ENCODE measurements at regions not wholly inside any gene's neighbourhood (a gene's known extent, or its start where the extent isn't known, plus 50 kb on each side); places are given as distances from the start of the nearest gene placed in this dataset.

GRCh38 chr21:25421321-25422028 is 185.8 kb downstream of the MRPL39 start:
- DNase-seq = peak in 2 of 3 experiments; percentile 13 to 48

- DNase-seq = no peak
Measured at GRCh38 chr21:25420831-25421230, 186.4 kb downstream of the MRPL39 start.

DNA sequence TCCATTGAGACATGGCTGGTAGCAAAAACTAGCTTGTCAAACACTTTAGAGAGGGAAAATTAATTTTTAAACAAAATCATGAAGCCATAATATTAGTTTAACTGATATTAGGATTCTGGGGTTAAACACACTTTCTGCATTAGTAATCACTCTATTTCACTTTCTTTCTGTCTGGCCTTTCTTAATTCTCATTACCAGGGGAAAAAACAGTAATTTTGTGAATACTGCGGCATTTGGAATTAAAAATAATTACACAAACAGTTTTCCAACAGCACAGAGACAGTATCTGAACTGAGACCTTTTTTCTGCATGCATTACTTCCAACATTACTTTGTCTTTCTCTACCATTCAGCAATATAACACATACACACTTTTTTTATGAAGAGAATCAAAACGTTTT is 190.6 kb downstream of the MRPL39 start:
- DNase-seq = no peak

DNA sequence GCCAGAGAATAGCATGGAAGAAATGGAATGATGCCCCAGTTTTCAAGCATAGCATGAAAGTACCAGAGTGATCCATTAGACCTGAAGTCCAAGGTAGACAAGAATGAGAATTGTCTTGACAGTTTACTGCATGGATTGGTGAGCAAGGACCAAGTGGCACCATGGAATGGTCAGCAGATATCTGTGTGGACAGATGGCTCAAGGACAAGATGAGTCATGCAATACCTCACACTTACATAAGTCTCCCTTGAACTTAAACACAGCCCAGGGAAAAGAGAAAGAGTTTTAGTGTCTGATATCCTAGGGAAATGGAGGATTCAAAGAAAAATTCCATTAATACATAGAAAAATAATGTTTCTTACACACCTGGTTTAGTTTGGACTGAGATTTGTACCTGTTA is 195.2 kb downstream of the MRPL39 start:
- DNase-seq = no peak

GRCh38 chr21:25409978-25410377 is 197.3 kb downstream of the MRPL39 start:
- no peak for DNase-seq

- no peak for DNase-seq
Measured at GRCh38 chr21:25408666-25409065, 198.6 kb downstream of the MRPL39 start.

- no peak for DNase-seq
Measured at GRCh38 chr21:25406887-25407579, 200.2 kb downstream of the MRPL39 start.

GRCh38 chr21:25405984-25406383 is 201.3 kb downstream of the MRPL39 start:
- no peak for DNase-seq

- DNase-seq = no peak
Measured at GRCh38 chr21:25402134-25402961, 204.9 kb downstream of the MRPL39 start.

DNA sequence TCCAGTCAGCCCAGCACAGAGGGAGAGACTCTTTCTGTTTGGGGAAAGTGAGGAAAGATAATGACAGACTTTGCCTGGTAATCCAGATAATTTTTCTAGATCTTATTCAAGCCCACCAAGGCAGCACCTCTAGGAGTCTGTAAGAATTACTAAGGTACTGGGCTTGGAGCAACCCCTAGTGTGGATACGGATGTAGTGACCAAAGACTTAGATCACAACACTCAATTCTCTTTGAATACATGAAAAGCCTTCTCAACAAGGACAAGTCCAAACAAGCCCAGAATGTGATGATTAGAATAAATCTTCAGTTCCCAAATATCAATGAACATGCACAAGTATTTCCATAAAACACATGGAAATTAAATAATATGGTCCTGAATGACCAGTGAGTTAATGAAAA is 206.9 kb downstream of the MRPL39 start:
- no peak for DNase-seq

GRCh38 chr21:25398630-25399029 is 208.7 kb downstream of the MRPL39 start:
- DNase-seq = no peak

DNA sequence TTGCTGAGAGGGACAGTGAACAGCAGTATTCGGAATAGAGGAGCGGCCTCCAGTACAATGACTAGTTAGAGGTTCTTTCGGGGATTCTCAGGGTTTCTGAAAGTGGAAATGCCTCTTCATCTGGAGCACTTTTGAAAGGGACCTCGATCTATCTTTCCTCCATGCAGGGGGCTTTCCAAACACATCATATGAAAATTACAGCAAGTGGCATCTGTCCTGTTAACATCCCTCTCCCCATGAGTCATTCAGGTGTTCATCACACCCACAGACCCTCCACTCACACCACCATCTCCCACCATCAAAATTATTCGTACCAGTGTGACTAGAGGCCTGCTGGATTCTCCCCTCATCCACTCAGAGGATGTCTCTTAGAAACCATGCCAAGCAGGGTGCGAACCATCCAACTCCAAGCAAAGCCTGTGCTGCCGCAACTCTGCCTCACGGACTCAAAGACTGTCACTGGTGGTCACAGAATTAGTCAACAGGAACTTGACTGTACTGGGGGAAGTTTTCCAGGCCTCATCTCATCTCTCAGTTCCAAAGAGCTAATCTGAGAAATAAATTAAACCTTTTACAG is 211.1 kb downstream of the MRPL39 start:
- no peak for DNase-seq

GRCh38 chr21:25391777-25392176 is 215.5 kb downstream of the MRPL39 start:
- no peak for DNase-seq

DNA sequence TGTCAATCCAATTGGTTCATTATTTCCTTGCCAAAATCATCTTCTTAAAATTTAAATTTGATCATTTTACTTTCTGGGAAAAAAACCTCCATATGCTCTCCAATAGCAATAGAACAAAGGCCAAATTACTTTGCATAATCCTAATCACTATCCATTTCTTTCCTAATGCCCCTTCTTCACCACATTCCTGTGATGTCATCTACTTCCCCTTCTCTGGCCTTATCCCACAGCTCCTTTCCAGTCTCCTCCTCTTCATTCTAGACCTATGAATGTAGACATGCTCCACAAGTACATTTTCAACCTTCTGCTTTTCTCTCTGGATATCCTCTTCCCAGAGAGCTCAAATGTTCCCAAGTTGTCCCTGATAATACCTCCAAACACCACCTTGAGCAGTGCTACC is 216.6 kb downstream of the MRPL39 start:
- no peak for DNase-seq

- no peak for DNase-seq
Measured at GRCh38 chr21:25387665-25388064, 219.6 kb downstream of the MRPL39 start.

DNA sequence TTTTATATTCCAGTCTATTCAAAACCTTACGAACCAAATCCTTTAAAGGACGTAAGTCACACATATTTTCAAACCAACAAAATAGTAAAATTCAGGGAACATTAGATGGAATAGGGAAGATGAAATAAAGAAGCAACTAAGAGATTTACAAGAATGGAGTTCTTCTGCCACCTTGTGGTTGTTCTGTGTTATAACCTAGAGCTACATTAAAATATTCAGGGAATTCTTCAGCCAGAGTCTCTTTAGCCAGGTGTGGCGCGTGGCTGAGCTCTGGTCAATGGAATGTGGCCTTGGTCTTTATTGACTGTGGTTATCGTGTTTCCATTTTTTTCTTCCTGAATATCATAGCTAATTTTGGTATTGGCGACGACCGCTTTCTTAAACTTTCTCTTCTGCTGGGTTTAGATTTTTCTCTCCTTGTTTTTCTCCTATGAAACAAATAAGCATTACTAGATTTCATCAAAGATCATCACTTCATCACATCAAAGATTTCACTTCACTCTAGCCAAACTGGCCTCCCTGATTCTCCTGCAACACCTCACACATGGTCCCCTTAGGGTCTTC is 221.3 kb downstream of the MRPL39 start:
- DNase-seq = peak; percentile 47 to 90 (median 54)

GRCh38 chr21:25385341-25385740 is 221.9 kb downstream of the MRPL39 start:
- DNase-seq = no peak

DNA sequence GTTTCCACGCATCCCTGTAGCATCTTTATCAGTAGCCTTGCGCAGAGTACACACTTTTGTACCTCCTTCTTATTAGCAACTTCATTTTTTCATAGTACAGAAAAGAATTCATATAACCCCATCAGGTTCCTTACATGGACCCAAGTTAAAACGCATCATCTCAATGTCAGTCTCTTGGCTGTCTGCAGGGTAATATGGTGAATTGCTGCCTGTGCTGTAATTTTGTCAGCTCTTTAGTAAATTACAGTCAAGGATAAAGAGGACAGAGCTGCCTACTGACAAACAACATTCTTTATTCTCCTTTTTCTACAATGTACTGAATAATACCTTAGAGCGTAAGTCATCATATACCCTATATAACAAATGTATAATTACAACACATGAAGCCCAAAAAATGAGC is 222.5 kb downstream of the MRPL39 start:
- peak in 1 of 3 experiments; percentile 34 for DNase-seq

DNA sequence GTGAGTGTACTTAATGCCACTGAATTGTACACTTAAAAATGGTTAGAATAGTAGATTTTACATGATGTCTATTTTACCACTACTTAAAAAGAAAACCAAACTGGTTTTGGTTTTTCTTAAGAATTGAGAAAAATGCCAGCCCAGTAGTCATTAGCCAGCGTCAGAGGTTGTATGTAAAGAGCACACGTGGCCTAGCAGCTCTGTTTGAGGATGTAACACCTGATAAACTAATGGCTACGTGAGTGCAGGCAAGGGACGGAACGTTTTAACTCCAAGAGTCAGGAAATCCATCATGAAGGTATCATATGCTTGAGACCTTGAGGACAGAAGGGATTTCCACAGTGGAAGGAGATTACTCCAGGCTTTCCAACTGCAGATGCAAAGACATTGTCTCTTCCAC is 223.7 kb downstream of the MRPL39 start:
- no peak for DNase-seq

DNA sequence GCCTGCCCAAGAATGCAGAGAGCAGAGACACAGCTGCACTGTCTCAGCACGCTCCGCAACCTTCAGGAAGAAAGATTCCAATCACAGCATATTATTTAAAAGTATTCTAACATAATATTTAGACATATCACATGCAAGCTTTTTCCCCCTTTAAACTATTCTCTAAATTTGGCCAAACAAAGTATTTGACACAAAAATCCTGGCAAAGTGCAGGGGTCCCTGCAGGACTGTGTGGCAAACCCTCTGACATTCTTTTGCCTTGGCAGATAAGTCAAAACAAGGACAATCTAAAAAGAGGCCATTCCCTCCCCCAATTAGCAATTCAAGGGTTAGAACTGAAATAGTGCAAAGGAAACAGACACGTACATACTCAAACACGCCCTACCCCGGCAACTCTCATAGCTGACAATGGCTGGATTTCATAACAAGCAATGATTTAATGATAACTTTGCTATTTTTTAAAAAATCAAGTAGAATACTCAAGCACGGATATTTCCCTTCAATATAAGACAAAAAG is 225.3 kb downstream of the MRPL39 start:
- no peak for DNase-seq

DNA sequence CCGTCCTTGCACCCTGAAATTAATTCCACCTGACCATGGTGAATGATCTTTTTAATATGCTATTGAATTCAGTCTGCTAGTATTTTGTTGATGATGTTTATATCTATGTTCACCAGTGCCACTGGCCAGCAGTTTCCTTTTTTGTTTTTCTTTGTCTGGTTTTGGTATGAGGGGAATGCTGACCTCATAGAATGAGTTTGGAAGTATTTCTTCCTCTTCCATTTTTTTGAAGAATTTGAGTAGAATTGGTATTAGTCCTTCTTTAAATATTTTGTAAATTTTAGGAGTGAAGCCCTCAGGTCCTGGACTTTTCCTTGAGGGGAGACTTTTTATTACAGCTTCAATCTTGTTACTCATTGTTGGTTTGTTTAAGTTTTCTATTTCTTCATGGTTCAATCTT is 231.6 kb downstream of the MRPL39 start:
- no peak for DNase-seq

- DNase-seq = no peak
Measured at GRCh38 chr21:25373126-25374082, 233.9 kb downstream of the MRPL39 start.

Measured in NCI-H1417 (cell line).